Smooth muscle cell (in vitro differentiated cells): ENCODE measurements at regions not wholly inside any gene's neighbourhood (a gene's known extent, or its start where the extent isn't known, plus 50 kb on each side); places are given as distances from the start of the nearest gene placed in this dataset.
A peak's percentile ranks its signal among the peaks of the same experiment; 100 is the strongest.
"Not testable (repeated sequence)": the region's sequence is repeated elsewhere in the genome, so short reads cannot be mapped to it uniquely, and the experiment has no call there.

Experiments
- DNase-seq: peaks from one replicate; lab custom pipeline; 2025; ENCODE audit not compliant: unreplicated experiment; lab: John Stamatoyannopoulos, UW
- H2AFZ ChIP-seq: fragments of 200-600 bp; sonication (generic); 2 replicates; pipeline ENCODE4 v1.6.0; 2016; ENCODE audit warnings: antibody characterized with exemption, low read depth, mild to moderate bottlenecking
- H3F3A ChIP-seq: fragments of 200-600 bp; sonication (generic); 2 replicates; pipeline ENCODE4 v1.6.0; 2017; ENCODE audit warnings: antibody characterized with exemption, low read depth
- H3K27ac ChIP-seq: fragments of 200-600 bp; sonication (generic); 2 replicates; pipeline ENCODE4 v1.5.1; 2016; ENCODE audit warnings: low read depth, mild to moderate bottlenecking
- H3K27me3 ChIP-seq: fragments of 200-600 bp; sonication (generic); 2 replicates; pipeline ENCODE4 v1.6.1; 2016; ENCODE audit warnings: low read depth, mild to moderate bottlenecking
- H3K36me3 ChIP-seq: fragments of 200-600 bp; sonication (generic); 2 replicates; pipeline ENCODE4 v1.5.1; 2016; ENCODE audit warnings: low read depth
- H3K4me1 ChIP-seq: fragments of 200-600 bp; sonication (generic); 2 replicates; pipeline ENCODE4 v1.5.1; 2016; ENCODE audit warnings: low read depth
- H3K4me2 ChIP-seq: fragments of 200-600 bp; sonication (generic); 2 replicates; pipeline ENCODE4 v1.6.0; 2016; ENCODE audit warnings: mild to moderate bottlenecking
- H3K4me3 ChIP-seq: fragments of 200-600 bp; sonication (generic); 2 replicates; pipeline ENCODE4 v1.5.1; 2016; ENCODE audit warnings: mild to moderate bottlenecking
- H3K79me2 ChIP-seq: fragments of 200-600 bp; sonication (generic); 2 replicates; pipeline ENCODE4 v1.6.0; 2016; ENCODE audit warnings: low read depth, mild to moderate bottlenecking
- H3K9ac ChIP-seq: fragments of 200-600 bp; sonication (generic); 2 replicates; pipeline ENCODE4 v1.6.0; 2016; ENCODE audit warnings: low read depth
- H3K9me3 ChIP-seq: fragments of 200-600 bp; sonication (generic); replicated peaks from 2 replicates; pipeline ENCODE4 v1.5.1; 2016; ENCODE audit warnings: low read depth
- H4K20me1 ChIP-seq: fragments of 200-600 bp; sonication (generic); 2 replicates; pipeline ENCODE4 v1.6.0; 2016; ENCODE audit warnings: low read depth
- CTCF ChIP-seq: fragments of 200-600 bp; sonication (generic); IDR thresholded peaks from 2 replicates; pipeline ENCODE4 v1.5.1; 2017; ENCODE audit warnings: borderline replicate concordance, mild to moderate bottlenecking, antibody characterized with exemption; ENCODE audit not compliant: insufficient read depth, poor library complexity, severe bottlenecking
- WGBS: methylation state at CpG from one replicate; pipeline ENCODE4 v1.1.7; 2016; ENCODE audit warnings: low lambda C conversion rate; 5-methylcytosine and 5-hydroxymethylcytosine counted together

GRCh38 chr2:175599966-175600831 lies 401.9 kb downstream of the LNPK start:
- H3K9me3 ChIP-seq, result no peaks in the 10 kb centered on the region
- peaks cover 18% of the 10 kb centered on the region for H3K4me1 ChIP-seq
- no peak overlapping the region for H3K4me3 ChIP-seq
- H3K27me3 ChIP-seq, result no peaks in the 10 kb centered on the region
- peak overlapping the region; percentile 96 for H3K27ac ChIP-seq
- H2AFZ ChIP-seq, result peak overlapping the region; percentile 20
- WGBS, result 10% methylated on average over 7 of the region's 7 CpGs
- no peaks in the 10 kb centered on the region for H3K36me3 ChIP-seq
- H3K4me2 ChIP-seq, result peak overlapping the region; percentile 69
- H3K79me2 ChIP-seq, result peaks cover 5% of the 10 kb centered on the region
- H3F3A ChIP-seq, result peaks cover 10% of the 10 kb centered on the region
- no peaks in the 10 kb centered on the region for H4K20me1 ChIP-seq
- no peak for TF ChIP-seq CTCF
- peak overlapping the region; percentile 74 for H3K9ac ChIP-seq
- peak; percentile 32 for DNase-seq

GRCh38 chr2:175597286-175597685 lies 404.8 kb downstream of the LNPK start:
- Histone ChIP-seq H3K36me3 (no peaks in the 10 kb centered on the region), H3F3A (peaks cover 10% of the 10 kb centered on the region), H3K9ac (no peak overlapping the region), H2AFZ (no peak overlapping the region), H3K4me3 (no peak overlapping the region), H3K79me2 (peaks cover 5% of the 10 kb centered on the region), H4K20me1 (no peaks in the 10 kb centered on the region), H3K4me2 (no peak overlapping the region), H3K4me1 (peaks cover 18% of the 10 kb centered on the region), H3K9me3 (no peaks in the 10 kb centered on the region), H3K27ac (peak overlapping the region; percentile 20), H3K27me3 (no peaks in the 10 kb centered on the region)
- no peak for TF ChIP-seq CTCF
- DNase-seq, result no peak

- Histone ChIP-seq H3K4me2 (peak overlapping the region; percentile 82), H3K27me3 (no peaks in the 10 kb centered on the region), H2AFZ (no peak overlapping the region), H3K4me1 (peaks cover 7% of the 10 kb centered on the region), H3K79me2 (peaks cover 5% of the 10 kb centered on the region), H3K4me3 (peak overlapping the region; percentile 51), H3K36me3 (no peaks in the 10 kb centered on the region), H3K27ac (no peak overlapping the region), H3F3A (no peaks in the 10 kb centered on the region), H4K20me1 (no peaks in the 10 kb centered on the region), H3K9me3 (no peaks in the 10 kb centered on the region), H3K9ac (no peak overlapping the region)
- TF ChIP-seq CTCF, result no peak
- 98% methylated on average over 4 of the region's 4 CpGs for WGBS
- no peak for DNase-seq
These were observed 406.9 kb downstream of the LNPK start for GRCh38 chr2:175595139-175595538.

GRCh38 chr2:175593686-175594525 lies 408.2 kb downstream of the LNPK start:
- not testable (repeated sequence) for H3K36me3 ChIP-seq, H3F3A ChIP-seq, DNase-seq, H4K20me1 ChIP-seq, H3K4me1 ChIP-seq, H3K9me3 ChIP-seq, H3K79me2 ChIP-seq, H3K27me3 ChIP-seq
- H3K4me2 ChIP-seq, result peak overlapping the region; percentile 82
- peak overlapping the region; percentile 71 for H2AFZ ChIP-seq
- peak overlapping the region; percentile 52 for H3K27ac ChIP-seq
- peak overlapping the region; percentile 51 for H3K4me3 ChIP-seq
- H3K9ac ChIP-seq, result peak overlapping the region; percentile 50
- whole genome bisulfite sequencing, result 32% methylated on average over 32 of the region's 32 CpGs

GRCh38 chr2:175588213-175588612 lies 406.7 kb upstream of the ATP5MC3 start:
- not testable (repeated sequence) for H3K9ac ChIP-seq, H3K9me3 ChIP-seq, H3K4me2 ChIP-seq, H3K27ac ChIP-seq, H3K4me1 ChIP-seq, H2AFZ ChIP-seq, H3K27me3 ChIP-seq, DNase-seq, H3K79me2 ChIP-seq, H4K20me1 ChIP-seq, H3K36me3 ChIP-seq, H3K4me3 ChIP-seq, H3F3A ChIP-seq
- WGBS, result 100% methylated on average over 1 of the region's 1 CpG
